Neuronal stem cell (in vitro differentiated cells): ENCODE measurements at regions not wholly inside any gene's neighbourhood (a gene's known extent, or its start where the extent isn't known, plus 50 kb on each side); places are given as distances from the start of the nearest gene placed in this dataset.
A peak's percentile ranks its signal among the peaks of the same experiment; 100 is the strongest.
"Not testable (repeated sequence)": the region's sequence is repeated elsewhere in the genome, so short reads cannot be mapped to it uniquely, and the experiment has no call there.

ENCODE experiments used
- DNase-seq: peaks from one replicate; pipeline ENCODE4 v3.0.0-alpha.2; 2013; ENCODE audit warnings: low spot score
- H2AFZ ChIP-seq: one replicate; pipeline ENCODE4 v1.6.1; 2013; ENCODE audit warnings: mild to moderate bottlenecking, low read length, inconsistent platforms
- H2AK5ac ChIP-seq: 2 replicates; pipeline ENCODE4 v1.6.1; 2013; ENCODE audit warnings: low read depth, mild to moderate bottlenecking, inconsistent platforms, low read length, moderate library complexity, mixed read lengths
- H2BK120ac ChIP-seq: 2 replicates; pipeline ENCODE4 v1.6.1; 2013; ENCODE audit warnings: low read depth, mild to moderate bottlenecking, inconsistent platforms, low read length, moderate library complexity, mixed read lengths
- H2BK12ac ChIP-seq: one replicate; pipeline ENCODE4 v1.6.1; 2013; ENCODE audit warnings: low read length, inconsistent platforms
- H2BK15ac ChIP-seq: 2 replicates; pipeline ENCODE4 v1.6.1; 2013; ENCODE audit warnings: mild to moderate bottlenecking, low read length, inconsistent platforms, mixed read lengths
- H2BK5ac ChIP-seq: one replicate; pipeline ENCODE4 v1.6.1; 2013; ENCODE audit warnings: inconsistent platforms, mild to moderate bottlenecking, low read length, moderate library complexity
- H3K14ac ChIP-seq: one replicate; pipeline ENCODE4 v1.6.1; 2013; ENCODE audit warnings: low read length, inconsistent platforms
- H3K18ac ChIP-seq: 2 replicates; pipeline ENCODE4 v1.6.1; 2013; ENCODE audit warnings: low read length, inconsistent platforms
- H3K23ac ChIP-seq: 2 replicates; pipeline ENCODE4 v1.6.1; 2013; ENCODE audit warnings: low read depth, mild to moderate bottlenecking, mixed read lengths, low read length, inconsistent platforms; ENCODE audit not compliant: poor library complexity
- H3K27ac ChIP-seq: replicated peaks from 3 replicates; pipeline ENCODE4 v1.5.1; 2013; ENCODE audit warnings: low read length, inconsistent platforms
- H3K27me3 ChIP-seq, 3 experiments: 2 replicates each; pipeline ENCODE4 v1.6.1; 2013; ENCODE audit warnings: low read length in 3 of 3, mild to moderate bottlenecking in 2 of 3, inconsistent platforms in 1 of 3, low read depth in 1 of 3, mixed read lengths in 1 of 3, moderate library complexity in 1 of 3; ENCODE audit not compliant: control insufficient read depth in 3 of 3, insufficient read depth in 3 of 3
- H3K36me3 ChIP-seq, 2 donors: replicated peaks in 1 of 2; 2 replicates each; pipeline ENCODE4 v1.6.1; 2013; ENCODE audit warnings: low read length in 2 of 2; ENCODE audit not compliant: control insufficient read depth in 2 of 2, insufficient read depth in 2 of 2
- H3K4ac ChIP-seq: 2 replicates; pipeline ENCODE4 v1.6.1; 2013; ENCODE audit warnings: inconsistent platforms, mild to moderate bottlenecking, low read length, moderate library complexity
- H3K4me1 ChIP-seq, 2 donors: 1 replicate in 1 of 2; 2 replicates in 1 of 2; pipeline ENCODE4 v1.6.1; 2013; ENCODE audit warnings: low read length in 2 of 2, low read depth in 1 of 2; ENCODE audit not compliant: control insufficient read depth in 2 of 2, insufficient read depth in 1 of 2
- H3K4me2 ChIP-seq: one replicate; pipeline ENCODE4 v1.6.1; 2013; ENCODE audit warnings: mild to moderate bottlenecking, low read length, inconsistent platforms; ENCODE audit not compliant: insufficient read depth, poor library complexity, severe bottlenecking
- H3K4me3 ChIP-seq, 2 donors: 2 replicates each; pipeline ENCODE4 v1.5.1; 2013; ENCODE audit warnings: low read length in 2 of 2, mild to moderate bottlenecking in 2 of 2, inconsistent platforms in 1 of 2, moderate library complexity in 1 of 2
- H3K79me1 ChIP-seq: one replicate; pipeline ENCODE4 v1.6.1; 2013; ENCODE audit warnings: low read depth, mild to moderate bottlenecking, inconsistent platforms, low read length, moderate library complexity
- H3K9ac ChIP-seq: one replicate; pipeline ENCODE4 v1.6.1; 2013; ENCODE audit warnings: mild to moderate bottlenecking, low read depth, low read length, inconsistent platforms; ENCODE audit not compliant: poor library complexity
- H3K9me3 ChIP-seq, 2 donors: replicated peaks in 1 of 2; 2 replicates each; pipeline versions ENCODE3 to v1.6.1; 2013; ENCODE audit warnings: low read length in 2 of 2, mild to moderate bottlenecking in 2 of 2, inconsistent platforms in 1 of 2, low read depth in 1 of 2, mixed read lengths in 1 of 2, moderate library complexity in 1 of 2; ENCODE audit not compliant: control insufficient read depth in 2 of 2, insufficient read depth in 1 of 2
- H4K8ac ChIP-seq: one replicate; pipeline ENCODE4 v1.6.1; 2013; ENCODE audit warnings: low read depth, mild to moderate bottlenecking, inconsistent platforms, low read length, moderate library complexity
- H4K91ac ChIP-seq: one replicate; pipeline ENCODE4 v1.6.1; 2013; ENCODE audit warnings: low read length, low read depth, mild to moderate bottlenecking, inconsistent platforms; ENCODE audit not compliant: poor library complexity
- WGBS, 2 donors: extraction: QIAGEN DNeasy Blood & Tissue Kit; methylation state at CpG; one replicate each; pipeline ENCODE4 v1.1.7; 2013; ENCODE audit warnings: missing lambda C conversion rate in 2 of 2, mixed read lengths in 1 of 2; ENCODE audit not compliant: insufficient read length in 2 of 2, insufficient replicate concordance in 1 of 2; ENCODE audit errors: extremely low coverage in 2 of 2; 5-methylcytosine and 5-hydroxymethylcytosine counted together

DNA sequence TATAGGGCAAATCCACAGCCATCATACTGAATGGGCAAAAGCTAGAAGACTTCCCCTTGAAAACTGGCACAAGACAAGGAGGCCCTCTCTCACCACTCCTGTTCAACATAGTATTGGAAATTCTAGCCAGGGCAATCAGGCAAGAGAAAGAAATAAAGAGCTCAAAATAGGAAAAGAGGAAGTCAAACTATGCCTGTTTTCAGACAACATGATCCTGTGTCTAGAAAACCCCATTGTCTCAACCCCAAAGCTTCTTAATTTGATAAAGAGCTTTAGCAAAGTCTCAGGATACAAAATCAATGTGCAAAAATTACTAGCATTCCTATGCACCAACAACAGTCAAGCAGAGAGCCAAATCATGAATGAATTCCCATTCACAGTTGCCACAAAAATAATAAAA lies 160.3 kb downstream of the CXXC4 start:
- H3K4me3 ChIP-seq, result no peak overlapping the region
- no peak overlapping the region for H2AFZ ChIP-seq
- no peaks in the 10 kb centered on the region for H3K4me1 ChIP-seq
- H2BK5ac ChIP-seq, result no peak overlapping the region
- H3K18ac ChIP-seq, result no peak overlapping the region
- no peak overlapping the region for H4K91ac ChIP-seq
- no peak overlapping the region for H3K4me2 ChIP-seq
- H2BK120ac ChIP-seq, result no peak overlapping the region
- no peak overlapping the region for H3K14ac ChIP-seq
- H3K9me3 ChIP-seq, result no peaks in the 10 kb centered on the region
- no peak overlapping the region for H3K23ac ChIP-seq
- no peak overlapping the region for H2BK15ac ChIP-seq
- H3K27me3 ChIP-seq, result no peaks in the 10 kb centered on the region
- DNase-seq, result no peak
- H3K4ac ChIP-seq, result no peak overlapping the region
- no peak overlapping the region for H3K27ac ChIP-seq
- no peak overlapping the region for H4K8ac ChIP-seq
- no peak overlapping the region for H2AK5ac ChIP-seq
- H3K9ac ChIP-seq, result no peak overlapping the region
- no peaks in the 10 kb centered on the region for H3K36me3 ChIP-seq
- no peak overlapping the region for H2BK12ac ChIP-seq
- H3K79me1 ChIP-seq, result no peaks in the 10 kb centered on the region

GRCh38 chr4:104330125-104330905 lies 164.4 kb downstream of the CXXC4 start:
- H3K4me1 ChIP-seq, result no peaks in the 10 kb centered on the region
- H3K9me3 ChIP-seq, result no peaks in the 10 kb centered on the region
- H4K8ac ChIP-seq, result no peak overlapping the region
- H3K36me3 ChIP-seq, result no peaks in the 10 kb centered on the region
- H2BK15ac ChIP-seq, result no peak overlapping the region
- no peak overlapping the region for H3K14ac ChIP-seq
- H3K27ac ChIP-seq, result no peak overlapping the region
- H3K27me3 ChIP-seq, result no peaks in the 10 kb centered on the region
- H4K91ac ChIP-seq, result no peak overlapping the region
- H3K9ac ChIP-seq, result no peak overlapping the region
- WGBS, 2 donors, result no CpG with 5 or more reads among the region's 6 CpGs
- H3K4ac ChIP-seq, result no peak overlapping the region
- no peak for DNase-seq
- H3K23ac ChIP-seq, result no peak overlapping the region
- H3K18ac ChIP-seq, result no peak overlapping the region
- H2AFZ ChIP-seq, result no peak overlapping the region
- H2BK5ac ChIP-seq, result no peak overlapping the region
- H2BK120ac ChIP-seq, result no peak overlapping the region
- no peak overlapping the region for H2BK12ac ChIP-seq
- no peak overlapping the region for H3K4me2 ChIP-seq
- H3K4me3 ChIP-seq, result no peak overlapping the region
- no peaks in the 10 kb centered on the region for H3K79me1 ChIP-seq
- no peak overlapping the region for H2AK5ac ChIP-seq

GRCh38 chr4:104326991-104327694 lies 167.6 kb downstream of the CXXC4 start:
- not testable (repeated sequence) for H2AK5ac ChIP-seq, H3K4me1 ChIP-seq, H2BK12ac ChIP-seq, H3K18ac ChIP-seq, H2BK120ac ChIP-seq, H3K27me3 ChIP-seq, H4K8ac ChIP-seq, H3K79me1 ChIP-seq, H3K9ac ChIP-seq, H3K9me3 ChIP-seq, H2BK15ac ChIP-seq, H3K23ac ChIP-seq, H3K4me3 ChIP-seq, DNase-seq, H3K14ac ChIP-seq, H3K4ac ChIP-seq, H3K4me2 ChIP-seq, H4K91ac ChIP-seq, H3K27ac ChIP-seq, H2BK5ac ChIP-seq, H3K36me3 ChIP-seq
- WGBS, 2 donors, result no CpG with 5 or more reads among the region's 12 CpGs
- peak overlapping the region; percentile 22 for H2AFZ ChIP-seq

DNA sequence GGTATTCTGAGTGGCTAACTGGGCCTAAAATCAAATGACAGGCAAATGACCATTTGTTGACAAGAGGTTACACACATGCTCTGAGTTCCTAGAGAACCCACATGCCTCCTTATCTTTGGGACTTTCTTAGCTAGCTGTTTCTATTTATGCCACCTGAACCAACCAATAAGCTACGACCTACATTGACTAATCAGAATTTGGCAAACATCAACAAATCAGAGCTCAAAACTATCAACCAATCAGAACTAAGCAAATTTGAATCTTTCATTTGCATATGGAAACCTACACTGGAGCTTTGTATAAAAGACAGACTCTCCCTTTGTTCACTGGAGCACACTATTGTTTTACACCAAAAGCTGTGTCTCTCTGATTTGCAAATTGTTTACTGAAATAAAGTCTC lies 192.0 kb downstream of the CXXC4 start:
- H3K36me3 ChIP-seq, result no peaks in the 10 kb centered on the region
- no peaks in the 10 kb centered on the region for H3K27me3 ChIP-seq
- H3K4ac ChIP-seq, result no peak overlapping the region
- no peaks in the 10 kb centered on the region for H3K4me1 ChIP-seq
- no peaks in the 10 kb centered on the region for H3K79me1 ChIP-seq
- whole genome bisulfite sequencing, 2 donors, result no CpG with 5 or more reads among the region's 1 CpG
- no peak overlapping the region for H2AFZ ChIP-seq
- no peaks in the 10 kb centered on the region for H3K9me3 ChIP-seq
- no peak overlapping the region for H2BK120ac ChIP-seq
- no peak overlapping the region for H2AK5ac ChIP-seq
- no peak overlapping the region for H4K91ac ChIP-seq
- no peak overlapping the region for H3K27ac ChIP-seq
- H3K9ac ChIP-seq, result no peak overlapping the region
- H2BK12ac ChIP-seq, result no peak overlapping the region
- no peak overlapping the region for H3K18ac ChIP-seq
- no peak overlapping the region for H3K4me2 ChIP-seq
- no peak overlapping the region for H3K4me3 ChIP-seq
- H3K14ac ChIP-seq, result no peak overlapping the region
- H4K8ac ChIP-seq, result no peak overlapping the region
- H2BK15ac ChIP-seq, result no peak overlapping the region
- no peak overlapping the region for H2BK5ac ChIP-seq
- no peak for DNase-seq
- no peak overlapping the region for H3K23ac ChIP-seq
